NCI-H510A treated with DMSO at 0.1 percent for 48 hours (cell line): ENCODE measurements at regions not wholly inside any gene's neighbourhood (a gene's known extent, or its start where the extent isn't known, plus 50 kb on each side); places are given as distances from the start of the nearest gene placed in this dataset.

Experiments used
- DNase-seq: peaks from one replicate; lab custom pipeline; 2025; lab: John Stamatoyannopoulos, UW

- no peak for DNase-seq
These were observed 129.8 kb upstream of the TANK start for GRCh38 chr2:161030260-161031063.

- DNase-seq: no peak
These were observed 128.7 kb upstream of the TANK start for GRCh38 chr2:161031511-161031910.

DNA sequence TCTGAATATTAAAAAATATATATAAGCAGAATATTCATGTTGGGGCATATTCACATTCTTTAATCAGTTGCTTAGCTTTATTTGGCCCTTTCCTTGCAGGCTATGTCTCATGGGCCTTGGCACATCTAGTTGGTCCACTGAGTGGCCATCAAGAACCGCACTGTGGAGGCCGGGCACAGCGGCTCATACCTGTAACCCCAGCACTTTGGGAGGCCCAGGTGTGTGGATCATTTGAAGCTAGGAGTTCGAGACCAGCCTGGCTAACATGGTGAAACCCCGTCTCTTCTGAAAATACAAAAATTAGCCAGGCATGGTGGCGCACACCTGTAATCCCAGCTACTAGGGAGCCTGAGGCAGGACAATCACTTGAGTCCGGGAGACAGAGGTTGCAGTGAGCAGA, 127.6 kb upstream of the TANK start:
- DNase-seq: no peak

GRCh38 chr2:161033059-161033660, 127.1 kb upstream of the TANK start:
- no peak for DNase-seq

GRCh38 chr2:161036926-161037325, 123.3 kb upstream of the TANK start:
- DNase-seq: no peak

GRCh38 chr2:161039071-161039470, 121.2 kb upstream of the TANK start:
- no peak for DNase-seq

GRCh38 chr2:161041356-161041755, 118.9 kb upstream of the TANK start:
- no peak for DNase-seq

DNA sequence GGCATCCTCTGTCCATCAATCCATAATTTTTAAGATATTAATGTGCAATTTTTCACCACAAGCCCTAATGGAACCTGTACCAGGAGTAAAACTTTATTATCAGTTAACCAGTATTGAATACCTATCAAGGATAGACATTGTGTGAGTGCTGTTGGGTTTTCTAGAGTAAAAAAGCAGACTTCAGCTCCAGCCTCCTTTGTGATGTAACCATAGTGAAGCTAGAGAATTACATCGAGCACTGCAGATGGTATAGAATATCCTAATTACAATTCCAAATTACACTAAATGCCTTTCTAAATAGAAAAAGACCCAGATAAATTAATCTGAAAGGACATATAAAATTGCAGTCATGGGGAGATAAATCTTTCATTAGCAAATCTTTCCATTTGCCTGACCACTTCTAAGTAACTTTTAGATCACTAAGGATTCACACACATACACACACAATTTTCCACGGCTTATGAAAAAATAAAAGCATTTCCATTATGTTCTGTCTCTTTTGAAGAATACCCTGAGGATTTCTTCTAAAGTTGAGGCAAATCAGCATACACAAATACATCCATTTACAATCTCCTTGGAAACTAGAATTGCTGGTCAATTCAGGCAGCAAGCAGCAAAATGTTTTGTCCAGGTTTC, 117.1 kb upstream of the TANK start:
- DNase-seq: no peak

DNA sequence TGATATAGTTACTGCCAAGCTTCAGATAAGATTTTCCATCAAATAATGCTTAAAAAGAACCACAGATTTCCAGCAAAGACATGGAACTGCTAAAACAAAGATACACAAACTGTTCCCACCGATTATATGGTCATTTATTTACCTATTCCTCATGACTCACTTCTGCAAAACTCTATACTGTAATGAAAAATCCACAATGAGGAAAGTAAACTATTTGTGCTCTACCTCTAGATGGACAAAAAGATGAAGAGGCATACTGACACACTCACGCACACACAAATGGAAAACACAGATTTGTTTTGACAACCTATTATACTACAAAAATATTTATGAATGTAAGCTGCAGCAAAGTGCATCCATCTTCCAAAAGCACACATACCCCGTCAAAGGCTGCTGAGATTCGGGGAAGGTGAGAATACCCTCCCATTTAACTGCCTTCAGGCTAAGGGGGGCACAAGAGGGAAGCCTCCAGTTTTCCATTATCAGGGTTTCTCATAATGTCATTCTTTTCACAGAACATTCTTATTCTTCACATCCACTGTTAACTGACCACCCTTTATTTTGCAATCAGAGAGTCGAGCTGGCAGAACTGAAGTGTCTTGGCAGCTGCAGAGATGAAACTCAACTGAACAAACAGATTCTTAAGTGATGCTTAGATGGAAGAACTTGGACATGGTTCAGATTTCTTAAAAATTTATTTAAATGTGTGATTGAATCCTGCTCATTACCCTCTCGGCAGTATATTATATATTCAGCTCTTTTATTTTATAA, 115.9 kb upstream of the TANK start:
- DNase-seq: no peak

DNA sequence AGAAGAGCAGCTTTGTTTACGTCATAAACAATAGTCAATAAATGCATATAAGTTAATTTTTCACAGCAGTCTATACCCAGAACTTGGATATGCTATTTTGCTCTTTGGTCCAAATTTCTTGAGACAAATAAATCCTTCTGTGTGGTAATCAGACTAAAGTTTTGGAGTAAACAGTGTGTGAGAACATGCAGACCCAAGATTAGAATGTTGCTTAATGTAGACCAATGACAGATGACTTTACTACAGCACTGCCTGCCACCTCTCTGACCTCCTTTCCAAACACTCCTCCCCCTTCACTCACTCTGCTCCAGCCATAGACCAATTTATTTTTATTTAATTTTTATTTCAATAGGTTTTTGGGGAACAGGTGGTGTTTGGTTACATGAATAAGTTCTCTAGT, 115.3 kb upstream of the TANK start:
- no peak for DNase-seq

GRCh38 chr2:161045726-161046125, 114.5 kb upstream of the TANK start:
- DNase-seq: no peak

DNA sequence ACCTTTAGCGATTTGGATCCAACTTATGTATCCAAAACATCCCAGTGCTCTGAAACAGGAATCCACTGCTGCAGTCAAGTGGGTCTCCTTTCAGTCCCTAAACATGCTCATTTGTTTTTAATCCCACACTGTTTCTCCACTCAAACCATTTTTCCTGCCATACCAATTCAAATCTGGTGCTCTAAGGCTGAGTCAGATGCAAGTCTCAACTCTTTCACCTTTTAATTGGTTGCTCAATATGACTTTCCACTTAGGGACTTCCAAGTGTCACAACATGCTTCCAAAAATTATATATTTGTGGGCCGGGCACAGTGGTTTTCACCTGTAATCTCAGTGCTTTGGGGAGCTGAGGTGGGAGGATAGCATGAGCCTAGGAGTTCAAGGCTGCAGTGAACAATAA, 113.4 kb upstream of the TANK start:
- no peak for DNase-seq

DNA sequence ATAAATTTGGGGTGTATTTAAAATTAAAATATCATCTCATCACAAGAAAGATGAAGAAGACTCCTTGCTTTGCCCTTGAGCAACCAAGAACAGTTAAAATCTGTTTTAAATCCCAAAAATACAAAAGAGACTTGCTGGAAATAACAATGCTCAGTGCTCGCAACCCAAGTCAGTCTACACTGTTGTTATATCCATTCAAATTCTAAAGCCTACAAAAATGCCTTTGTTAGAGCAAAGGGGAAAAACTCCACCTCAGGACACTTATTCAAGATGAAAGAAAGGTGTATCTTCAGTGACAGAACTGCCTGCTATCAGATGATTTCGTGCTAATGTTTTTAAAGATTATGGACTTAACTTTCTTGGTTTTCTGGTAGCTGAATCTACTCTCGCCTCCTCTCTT, 111.9 kb upstream of the TANK start:
- DNase-seq: no peak

- no peak for DNase-seq
These were observed 110.7 kb upstream of the TANK start for GRCh38 chr2:161049559-161049958.

GRCh38 chr2:161052214-161052613, 108.0 kb upstream of the TANK start:
- no peak for DNase-seq

DNA sequence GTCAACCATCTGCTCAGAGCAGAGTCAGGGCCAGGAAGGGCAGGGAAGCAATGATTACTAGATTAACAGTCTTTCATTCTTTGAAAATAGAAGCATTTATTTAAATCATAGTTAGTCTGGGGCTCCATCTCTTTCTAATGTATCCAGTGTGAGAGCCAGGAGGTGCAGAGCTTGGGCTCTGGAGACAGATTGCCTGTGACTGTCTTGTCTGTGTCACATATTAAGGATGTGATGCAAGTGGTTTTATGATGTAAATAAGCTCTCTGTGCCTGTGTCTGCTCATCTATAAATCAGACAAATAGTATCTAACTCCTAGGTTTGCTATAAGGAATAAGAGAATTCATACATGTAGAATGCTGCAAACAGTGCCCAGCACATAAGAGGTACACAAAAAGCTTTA, 104.9 kb upstream of the TANK start:
- DNase-seq: no peak

DNA sequence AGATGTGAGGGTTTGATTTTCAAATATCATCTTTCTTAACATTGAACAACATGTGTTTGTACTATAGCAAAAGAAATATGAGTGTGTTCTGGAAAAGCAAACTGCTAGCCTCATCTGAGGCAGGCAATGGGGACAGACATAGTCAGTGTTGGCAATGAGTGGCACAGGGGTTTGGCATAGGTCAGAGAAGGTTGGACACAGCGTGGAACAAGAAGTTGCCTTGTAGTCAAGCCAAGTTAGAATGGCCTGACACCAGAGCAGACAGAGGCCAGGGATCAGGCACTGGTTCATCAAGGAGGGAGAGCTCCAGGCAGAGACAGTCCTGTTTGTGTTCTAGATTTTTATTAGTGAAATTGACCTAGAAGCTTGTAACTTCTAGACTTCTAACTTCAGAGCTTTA, 100.8 kb upstream of the TANK start:
- no peak for DNase-seq

- DNase-seq: no peak
These were observed 98.4 kb upstream of the TANK start for GRCh38 chr2:161061786-161062185.

- DNase-seq: peak; percentile 57
These were observed 96.9 kb upstream of the TANK start for GRCh38 chr2:161063157-161063945.

- no peak for DNase-seq
These were observed 96.3 kb upstream of the TANK start for GRCh38 chr2:161063946-161064306.

DNA sequence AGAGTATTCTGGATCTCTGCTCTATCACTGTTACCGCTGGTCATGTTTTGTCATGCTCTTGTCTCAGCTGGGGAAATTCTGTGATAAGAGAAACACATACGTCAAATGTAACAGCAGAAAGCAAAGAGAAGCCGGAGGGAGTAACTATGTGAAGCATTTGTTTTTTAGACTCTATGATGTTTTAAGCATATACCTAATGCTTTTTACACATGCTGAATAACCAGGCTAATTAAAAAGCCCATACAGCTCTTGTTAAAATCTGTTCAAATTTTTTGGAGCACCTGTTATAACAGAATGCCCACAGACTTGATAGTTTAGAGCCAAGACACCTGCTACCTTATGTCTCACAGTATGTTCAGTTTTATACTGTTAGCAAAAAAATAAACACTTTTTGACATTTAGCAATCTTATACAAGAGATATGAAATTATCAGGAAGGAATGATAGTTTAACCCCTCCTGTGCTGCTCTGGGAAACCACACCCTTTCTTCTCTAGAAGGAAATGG, 92.3 kb upstream of the TANK start:
- no peak for DNase-seq

- no peak for DNase-seq
These were observed 91.6 kb upstream of the TANK start for GRCh38 chr2:161068670-161069069.
